AML-193 (cell line): ENCODE measurements at regions not wholly inside any gene's neighbourhood (a gene's known extent, or its start where the extent isn't known, plus 50 kb on each side); places are given as distances from the start of the nearest gene placed in this dataset.
"Not testable (repeated sequence)": the region's sequence is repeated elsewhere in the genome, so short reads cannot be mapped to it uniquely, and the experiment has no call there.

Source experiments
- DNase-seq, 2 experiments: peaks; one replicate each; lab custom pipeline; 2025; lab: John Stamatoyannopoulos, UW

DNA sequence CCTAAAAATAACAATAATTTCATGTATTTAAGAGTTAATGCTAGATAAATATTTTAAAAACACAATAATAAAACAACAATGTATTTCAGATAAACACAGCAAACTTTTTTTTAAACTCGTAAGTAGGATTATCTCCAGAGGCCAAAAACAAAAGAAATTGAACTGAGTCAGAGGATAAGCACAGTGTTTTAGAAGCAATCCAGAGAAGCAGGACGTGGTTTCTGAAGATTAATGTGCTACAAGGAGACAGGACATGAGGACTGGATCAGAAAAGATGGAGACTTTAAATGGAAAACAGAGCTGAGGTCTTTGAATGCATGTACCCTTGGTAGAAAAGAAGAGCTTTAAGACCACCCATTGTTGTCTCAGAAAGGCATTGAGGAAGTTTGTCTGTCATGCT, 491.2 kb upstream of the TLE4 start:
- DNase-seq = no peak

DNA sequence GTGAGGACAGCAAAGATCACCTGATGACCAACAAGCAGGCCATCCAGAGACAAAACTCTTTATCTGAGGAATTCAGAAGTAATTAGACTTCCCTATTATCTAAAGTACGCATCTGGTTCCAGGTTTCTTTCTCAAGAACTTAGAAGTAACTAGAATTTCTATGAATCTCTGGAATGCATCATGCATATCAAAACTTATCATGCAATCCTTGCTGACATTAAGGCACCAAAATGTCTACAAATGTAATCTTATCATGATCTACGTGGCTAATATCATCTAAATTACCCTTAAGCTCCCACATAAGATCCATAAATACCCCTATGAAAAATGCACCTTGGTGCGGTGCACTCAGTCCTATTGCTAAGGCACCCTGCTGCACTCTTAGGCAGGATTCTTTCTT, 488.1 kb upstream of the TLE4 start:
- DNase-seq = no peak

DNA sequence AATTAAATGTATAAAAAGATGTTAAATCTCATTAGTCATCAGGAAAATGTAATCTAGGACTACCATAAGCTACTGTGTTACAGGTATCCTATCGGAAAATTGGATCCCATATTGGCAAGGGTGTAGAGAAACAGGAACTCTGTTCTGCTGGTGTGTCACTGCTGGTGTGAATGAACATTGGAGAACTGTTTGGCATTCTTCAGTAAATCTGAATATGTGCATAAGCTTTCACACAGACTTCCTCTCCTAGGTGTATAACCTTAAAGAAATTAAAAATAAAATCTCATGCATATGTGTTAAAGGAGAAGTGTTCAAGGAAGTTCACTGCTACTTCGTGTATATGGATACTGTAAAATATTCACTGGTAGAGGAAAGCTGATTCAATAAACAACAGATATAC, 484.6 kb upstream of the TLE4 start:
- no peak for DNase-seq

DNA sequence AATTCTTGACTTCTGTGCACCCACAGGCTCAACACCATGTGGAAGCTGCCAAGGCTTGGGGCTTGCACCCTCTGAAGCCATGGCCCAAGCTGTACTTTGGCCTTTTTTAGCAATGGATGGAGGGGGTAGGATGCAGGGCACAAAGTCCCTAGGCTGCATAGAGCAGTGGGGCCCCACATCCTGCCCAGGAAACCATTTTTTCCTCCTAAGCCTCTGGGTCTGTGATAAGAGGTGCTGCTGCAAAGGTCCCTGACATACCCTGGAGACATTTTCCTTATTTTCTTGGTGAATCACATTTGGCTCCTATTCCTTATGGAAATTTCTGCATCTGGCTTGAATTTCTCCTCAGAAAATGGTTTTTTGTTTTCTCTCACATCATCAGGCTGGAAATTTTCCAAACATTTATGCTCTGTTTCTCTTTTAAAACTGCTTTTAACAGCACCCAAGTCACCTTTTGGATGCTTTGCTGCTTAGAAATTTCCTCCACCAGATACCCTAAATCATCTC, 482.7 kb upstream of the TLE4 start:
- DNase-seq = no peak

DNA sequence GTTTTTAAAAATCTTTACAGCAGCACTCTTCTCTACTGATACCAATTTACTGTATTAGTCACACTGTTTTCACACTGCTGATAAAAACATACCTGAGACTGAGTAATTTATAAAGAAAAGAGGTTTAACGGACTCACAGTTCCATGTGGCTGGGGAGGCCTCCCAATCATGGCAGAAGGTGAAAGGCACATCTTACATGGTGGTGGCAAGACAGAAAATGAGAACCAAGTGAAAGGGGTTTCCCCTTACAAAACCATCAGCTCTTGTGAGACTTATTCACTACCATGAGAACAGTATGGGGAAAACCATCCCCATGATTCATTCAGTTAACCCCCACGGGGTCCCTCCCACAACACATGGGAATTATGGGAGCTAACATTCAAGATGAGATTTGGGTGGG, 481.9 kb upstream of the TLE4 start:
- not testable (repeated sequence) for DNase-seq

DNA sequence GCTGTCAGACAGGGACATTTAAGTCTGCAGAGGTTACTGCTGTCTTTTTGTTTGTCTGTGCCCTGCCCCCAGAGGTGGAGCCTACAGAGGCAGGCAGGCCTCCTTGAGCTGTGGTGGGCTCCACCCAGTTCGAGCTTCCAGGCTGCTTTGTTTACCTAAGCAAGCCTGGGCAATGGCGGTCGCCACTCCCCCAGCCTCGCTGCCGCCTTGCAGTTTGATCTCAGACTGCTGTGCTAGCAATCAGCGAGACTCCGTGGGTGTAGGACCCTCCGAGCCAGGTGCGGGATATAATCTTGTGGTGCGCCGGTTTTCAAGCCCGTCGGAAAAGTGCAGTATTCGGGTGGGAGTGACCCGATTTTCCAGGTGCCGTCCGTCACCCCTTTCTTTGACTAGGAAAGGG, 468.5 kb upstream of the TLE4 start:
- not testable (repeated sequence) for DNase-seq

DNA sequence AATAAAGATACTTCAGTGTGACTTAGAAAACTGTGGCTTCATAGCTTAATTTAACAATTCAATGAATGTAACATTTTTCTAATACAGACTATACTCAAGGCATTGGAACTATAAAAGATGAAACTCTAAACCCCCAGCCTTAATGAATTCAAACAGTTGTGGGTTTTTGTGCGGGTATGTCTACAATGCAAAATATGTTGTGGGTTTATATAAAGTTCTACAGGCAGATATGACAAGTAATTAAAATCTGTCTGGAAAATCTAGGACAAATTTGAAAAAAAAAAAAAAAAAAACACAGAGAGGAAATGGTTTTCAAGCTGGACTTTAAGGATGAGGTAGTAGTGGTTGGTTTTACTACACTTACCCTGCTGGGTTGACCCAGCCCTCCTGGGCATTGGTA, 467.5 kb upstream of the TLE4 start:
- DNase-seq = no peak

DNA sequence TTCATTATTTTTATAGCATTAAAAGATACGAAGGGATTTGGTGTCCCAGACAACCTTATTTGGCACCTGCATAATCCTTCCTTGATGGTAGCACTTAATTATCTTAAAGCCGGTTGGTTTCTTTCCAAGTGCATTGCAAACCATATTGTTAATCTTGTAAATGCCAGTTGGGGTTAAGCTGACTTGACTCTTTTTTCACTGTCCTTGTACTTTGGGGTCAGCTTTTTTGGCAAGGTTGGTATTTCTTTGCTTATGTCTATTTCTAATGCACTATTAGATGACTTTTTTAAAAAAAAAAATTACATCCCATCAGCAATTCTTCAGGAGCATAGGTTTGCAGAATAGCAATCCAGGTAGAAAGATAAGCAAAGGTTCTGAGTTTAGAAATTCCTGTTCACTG, 466.8 kb upstream of the TLE4 start:
- DNase-seq = no peak

DNA sequence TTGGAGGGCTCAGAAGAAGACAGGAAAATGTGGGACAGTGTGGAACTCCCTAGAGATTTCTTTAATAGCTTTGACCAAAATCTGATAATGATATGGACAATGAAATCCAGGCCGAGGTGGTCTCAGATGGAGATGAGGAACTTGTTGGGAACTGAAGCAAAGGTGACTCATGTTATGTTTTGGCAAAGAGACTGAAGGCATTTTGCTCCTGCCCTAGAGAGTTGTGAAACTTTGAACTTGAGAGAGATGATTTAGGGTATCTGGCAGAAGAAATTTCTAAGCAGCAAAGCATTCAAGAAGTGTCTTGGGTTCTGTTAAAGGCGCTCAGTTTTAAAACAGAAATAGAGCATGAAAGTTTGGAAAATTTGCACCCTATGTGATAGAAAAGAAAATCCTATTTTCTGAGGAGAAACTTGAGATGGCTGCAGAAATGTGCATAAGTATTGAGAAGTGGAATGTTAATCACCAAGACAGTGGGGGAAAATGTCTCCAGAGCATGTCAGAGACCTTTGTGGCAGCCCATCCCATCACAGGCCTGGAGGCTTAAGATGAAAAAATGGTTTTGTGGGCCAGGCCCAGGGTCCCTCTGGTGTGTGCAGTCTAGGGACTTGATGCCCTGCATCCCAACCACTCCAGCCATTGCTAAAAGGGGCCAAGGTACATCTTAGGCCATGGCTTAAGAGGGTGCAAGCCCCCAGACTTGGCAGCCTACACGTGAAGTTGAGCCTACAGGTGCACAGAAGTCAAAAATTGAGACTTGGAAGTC, 463.7 kb upstream of the TLE4 start:
- no peak for DNase-seq

DNA sequence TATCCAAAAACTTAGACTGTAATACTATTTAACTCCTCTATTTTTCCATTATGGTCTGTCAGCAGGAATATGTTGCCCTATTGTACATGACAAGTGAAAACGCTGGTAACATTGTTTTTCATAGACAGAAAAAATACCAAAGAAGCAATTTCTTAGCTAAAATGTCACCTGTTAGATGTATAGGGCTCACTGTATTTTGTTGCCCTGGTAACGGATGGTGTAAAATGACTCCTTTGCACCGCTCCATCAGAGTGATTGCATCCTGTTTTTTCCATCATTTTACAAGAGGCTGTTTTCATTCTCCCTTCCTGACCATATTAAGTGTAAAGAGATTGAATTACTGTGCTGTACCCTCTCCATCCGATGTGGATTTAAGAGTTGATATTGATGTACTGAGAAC, 460.1 kb upstream of the TLE4 start:
- no peak for DNase-seq

DNA sequence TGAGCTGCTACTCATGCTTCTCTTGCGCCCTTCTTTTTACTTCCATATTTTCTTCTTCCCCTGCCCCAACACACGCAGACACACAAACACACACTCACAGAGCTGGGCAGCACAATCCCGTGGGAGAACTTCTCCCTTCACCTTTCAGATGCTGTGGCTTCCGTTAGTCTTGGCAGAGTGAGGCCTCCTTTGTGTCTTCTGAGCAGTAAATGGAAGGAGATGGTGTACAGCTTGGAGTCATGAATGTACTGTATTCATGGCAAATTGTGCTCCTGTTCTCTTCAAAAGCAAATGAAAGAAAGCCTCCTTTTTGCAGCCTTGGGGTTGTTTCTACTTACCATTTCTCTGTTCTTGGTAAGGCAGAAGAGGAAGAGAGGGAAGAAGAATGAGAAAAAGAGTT, 456.6 kb upstream of the TLE4 start:
- no peak for DNase-seq

DNA sequence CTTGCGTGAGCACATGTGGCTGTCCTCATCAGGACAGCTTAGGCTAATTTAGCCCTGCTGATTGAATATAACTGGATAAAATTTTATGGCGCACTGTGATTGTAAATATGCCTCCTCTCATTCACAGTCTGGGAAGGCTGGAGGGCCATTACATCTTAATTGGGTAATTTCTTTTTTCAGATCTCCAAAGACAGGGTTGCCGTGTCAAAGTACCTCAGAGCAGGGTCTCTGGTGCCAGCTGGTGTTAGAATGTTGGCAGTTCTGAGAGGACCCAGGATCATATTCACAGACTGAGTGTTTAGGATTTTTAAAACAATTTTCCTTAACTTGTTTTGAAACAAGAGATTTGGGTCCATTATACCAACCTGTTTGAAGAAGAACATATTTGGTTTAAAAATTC, 455.7 kb upstream of the TLE4 start:
- DNase-seq = no peak

DNA sequence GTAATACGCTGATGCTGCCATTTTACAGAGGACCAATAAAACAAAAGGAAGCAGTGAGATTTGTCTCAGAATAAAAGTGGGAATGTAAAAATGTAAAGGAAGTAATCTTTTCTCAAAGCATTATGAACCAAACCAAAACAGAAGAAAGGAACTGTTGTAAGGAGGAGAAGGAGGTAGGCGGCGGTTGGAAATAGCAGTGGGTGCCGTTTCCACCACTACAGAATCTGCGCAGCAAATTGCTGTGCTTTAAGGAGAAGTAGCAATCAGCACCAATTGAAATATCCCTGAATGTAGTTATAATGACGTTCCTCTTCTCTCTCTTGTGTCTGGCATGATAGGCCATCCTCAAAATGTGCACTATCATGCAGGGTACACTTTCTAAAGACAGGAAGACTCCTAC, 455.1 kb upstream of the TLE4 start:
- DNase-seq = no peak

DNA sequence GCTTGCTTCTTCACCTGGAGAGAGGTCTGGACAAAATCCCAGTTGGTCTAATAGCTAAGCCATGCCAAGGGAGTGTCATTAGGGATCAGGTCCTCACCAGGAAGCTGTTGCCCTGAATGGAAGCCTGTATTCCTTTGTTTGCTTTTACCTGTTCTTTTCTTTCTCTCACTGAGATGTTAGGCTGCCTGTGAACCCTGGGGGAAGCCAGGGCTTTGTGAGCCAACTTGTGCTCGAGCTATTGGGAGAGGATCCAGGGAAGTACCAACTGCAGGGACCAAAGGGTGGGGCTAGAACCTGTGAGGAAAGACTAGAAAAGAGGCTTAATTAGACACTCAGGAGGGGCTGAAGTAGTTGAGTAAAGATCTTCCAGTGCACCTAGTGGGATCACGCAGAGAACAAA, 451.2 kb upstream of the TLE4 start:
- no peak for DNase-seq

DNA sequence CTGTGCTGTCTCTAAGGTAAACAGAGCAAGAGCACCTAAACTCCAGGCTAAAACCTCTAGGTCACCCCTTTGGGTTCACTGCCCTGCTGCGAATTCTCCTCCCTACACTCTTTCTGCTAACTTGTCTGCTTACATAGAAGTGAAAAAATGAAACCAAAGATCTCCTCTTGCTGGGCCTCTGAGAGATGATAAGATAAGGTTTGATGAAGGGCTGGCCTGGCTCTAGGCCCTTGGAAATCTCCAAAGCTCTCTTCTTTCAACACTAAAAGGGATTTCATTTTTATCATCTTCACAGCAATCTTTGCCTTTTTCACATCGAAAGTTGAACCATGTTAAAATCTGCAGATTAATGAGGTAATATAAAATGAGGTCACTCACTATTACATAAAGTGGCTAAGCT, 450.8 kb upstream of the TLE4 start:
- DNase-seq = no peak

DNA sequence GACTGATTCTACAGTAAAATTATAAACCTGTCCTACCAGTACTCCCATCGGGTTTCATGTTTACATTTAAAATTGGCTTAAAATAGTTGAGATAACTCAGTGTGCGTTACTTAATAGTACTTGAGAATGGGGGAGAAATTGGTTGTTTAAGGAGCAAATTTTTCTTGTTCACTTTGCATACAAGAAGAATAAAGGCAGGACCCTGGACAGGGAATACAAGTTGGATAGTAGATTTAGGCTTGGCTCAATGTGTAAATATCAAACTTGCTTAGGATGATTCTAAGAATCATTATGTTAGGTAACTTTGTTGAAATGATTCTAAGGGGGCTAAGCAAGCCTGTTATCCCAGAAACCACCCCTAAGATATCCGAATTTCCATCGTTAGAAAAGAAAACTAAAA, 448.4 kb upstream of the TLE4 start:
- DNase-seq = no peak

DNA sequence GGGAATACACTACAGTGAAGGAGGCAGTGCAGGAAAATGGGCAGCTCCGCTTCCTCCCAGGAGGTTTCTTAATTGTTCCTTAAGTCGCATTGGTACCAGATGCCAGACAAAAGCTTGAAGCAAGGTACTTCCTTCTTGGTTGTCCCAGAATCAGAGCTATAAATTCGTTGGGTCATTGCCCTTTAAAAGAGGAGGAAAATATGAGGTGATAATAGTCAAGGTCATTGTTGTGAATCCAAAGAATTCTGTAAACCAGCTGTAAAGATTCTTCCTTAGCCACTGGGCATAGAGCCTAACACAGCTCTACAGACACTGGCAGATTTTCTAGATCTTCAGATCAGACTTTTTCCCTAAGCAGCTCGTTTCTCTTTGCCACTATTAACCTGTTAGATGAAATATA, 444.1 kb upstream of the TLE4 start:
- no peak for DNase-seq

DNA sequence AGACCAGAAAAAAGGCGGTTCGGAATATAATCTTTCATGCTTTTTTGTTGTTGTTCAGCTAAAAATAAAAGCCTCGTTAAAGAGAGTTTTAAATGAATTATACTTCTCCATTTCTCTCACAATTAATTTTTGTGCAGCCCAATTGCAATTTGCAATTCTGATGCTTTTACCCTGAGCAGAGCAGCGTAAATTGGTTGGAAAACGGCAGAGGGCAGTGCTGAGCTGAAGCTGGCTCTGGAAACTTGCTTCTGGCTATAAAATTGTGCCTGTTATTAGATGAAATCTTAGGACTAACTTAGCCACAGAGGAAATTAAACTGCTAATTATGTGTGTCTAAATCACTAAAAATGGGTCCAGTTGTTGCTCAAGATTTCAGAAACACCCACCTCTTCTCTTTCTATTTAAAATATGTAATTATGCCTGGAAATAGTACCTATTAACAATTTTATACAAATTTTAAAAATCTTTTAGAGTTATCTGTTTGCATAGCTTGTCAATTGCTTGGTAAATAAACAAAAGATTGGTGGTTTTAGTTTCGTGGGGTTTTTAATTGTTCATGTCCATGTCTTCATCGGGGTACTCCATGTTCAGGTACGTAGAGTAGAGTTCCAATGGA, 441.8 kb upstream of the TLE4 start:
- peak; percentile 2 to 39 for DNase-seq

DNA sequence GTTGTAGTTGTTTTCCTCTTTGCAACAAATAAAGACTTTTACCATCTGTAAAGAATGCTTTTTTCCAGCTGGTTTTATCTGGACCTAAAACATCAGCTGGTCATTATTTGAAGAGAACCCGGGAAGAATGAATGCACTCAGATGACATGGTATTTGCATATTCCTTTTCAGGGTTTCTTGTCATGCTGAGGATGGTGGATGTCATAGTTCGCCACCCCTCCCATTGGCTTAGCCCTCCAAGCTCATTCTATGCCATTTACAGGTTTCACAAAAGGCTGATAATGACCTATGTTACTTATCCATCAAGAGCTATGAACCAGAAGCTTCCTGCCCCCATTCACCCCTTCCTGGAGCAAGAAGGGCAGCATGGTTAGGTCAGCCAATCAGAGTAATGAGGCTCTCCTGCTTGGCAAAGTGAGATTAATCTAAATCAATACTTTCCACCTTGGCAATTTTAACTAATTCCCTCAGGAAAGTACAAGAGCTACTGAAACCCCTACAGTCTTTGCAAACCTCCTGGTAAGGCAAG, 440.5 kb upstream of the TLE4 start:
- no peak for DNase-seq

DNA sequence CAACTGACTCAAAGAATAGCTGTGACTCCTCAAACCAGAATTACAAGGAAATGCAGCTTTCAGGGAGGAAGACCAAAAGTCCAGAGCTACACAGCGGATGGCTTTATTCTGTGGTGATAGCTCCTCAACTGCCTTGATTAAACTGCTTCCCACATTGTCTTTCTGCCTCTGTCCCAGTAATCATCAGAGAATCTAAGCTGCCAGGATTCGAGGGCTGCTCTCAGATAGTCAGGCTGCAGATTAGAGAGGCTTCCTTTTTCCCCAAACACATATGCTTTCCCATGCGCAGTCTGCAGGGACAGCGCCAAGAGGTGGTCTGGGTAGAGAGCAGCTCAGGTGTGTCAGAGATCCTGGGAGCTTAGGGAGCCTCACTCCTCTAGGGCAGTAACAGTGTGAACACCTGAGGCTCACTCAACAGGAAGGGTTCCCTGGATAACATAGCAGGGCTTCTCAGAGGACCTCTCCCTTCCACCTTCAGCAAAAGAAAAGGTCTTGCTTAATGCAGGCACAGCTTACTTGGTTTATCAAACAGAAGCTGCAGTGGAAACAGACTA, 439.9 kb upstream of the TLE4 start:
- DNase-seq = no peak

DNA sequence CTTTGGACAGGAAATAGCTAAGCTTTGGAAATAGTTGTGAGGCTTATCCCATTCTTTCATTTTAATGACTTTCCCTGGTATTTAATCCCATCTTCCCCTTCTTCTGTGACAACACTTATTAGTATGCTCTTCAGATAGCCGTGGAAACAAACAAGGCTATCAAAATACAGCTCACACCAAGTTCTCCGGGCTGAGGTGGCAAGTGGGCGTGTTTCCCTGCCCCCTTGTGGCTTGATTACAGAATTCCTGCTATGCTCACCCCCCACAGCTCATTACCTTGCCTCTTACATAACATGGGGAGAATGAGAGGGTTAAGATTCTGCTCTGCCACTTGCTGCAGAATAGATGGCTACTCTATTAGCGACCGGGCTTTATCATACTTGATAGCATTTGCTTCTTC, 437.1 kb upstream of the TLE4 start:
- no peak for DNase-seq

DNA sequence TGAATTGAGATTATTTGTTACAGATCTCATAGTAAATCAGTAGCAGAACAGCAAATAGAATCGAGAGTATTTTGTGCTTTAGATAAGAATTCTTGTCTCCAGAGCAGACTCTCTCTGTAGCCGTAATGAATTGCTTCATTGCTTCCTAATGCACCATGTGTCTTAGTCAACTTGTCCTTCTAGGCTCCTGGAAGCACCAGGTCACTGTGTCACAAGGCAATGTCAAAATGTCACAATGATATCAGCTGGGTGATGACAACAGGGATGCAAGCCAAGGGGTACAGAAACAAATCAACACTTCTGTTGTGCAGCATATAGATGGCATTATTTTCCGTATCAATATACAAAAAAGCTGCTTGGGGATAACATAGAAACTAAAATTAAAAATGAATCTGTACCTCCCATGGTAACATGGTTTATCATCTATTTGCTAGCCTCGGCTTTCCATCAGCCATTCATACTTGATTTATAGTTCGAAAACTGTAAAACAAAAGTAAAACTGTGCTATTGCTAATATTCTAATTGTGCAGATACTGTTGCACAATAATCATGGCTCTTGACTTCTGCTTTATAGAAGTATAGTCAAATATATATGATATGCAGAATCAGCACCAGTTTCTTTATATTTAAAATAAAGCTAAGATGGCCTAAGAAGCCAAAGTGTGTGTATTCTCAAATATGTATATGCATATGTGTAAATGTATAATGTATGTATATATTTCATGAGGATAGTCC, 435.9 kb upstream of the TLE4 start:
- DNase-seq = no peak

DNA sequence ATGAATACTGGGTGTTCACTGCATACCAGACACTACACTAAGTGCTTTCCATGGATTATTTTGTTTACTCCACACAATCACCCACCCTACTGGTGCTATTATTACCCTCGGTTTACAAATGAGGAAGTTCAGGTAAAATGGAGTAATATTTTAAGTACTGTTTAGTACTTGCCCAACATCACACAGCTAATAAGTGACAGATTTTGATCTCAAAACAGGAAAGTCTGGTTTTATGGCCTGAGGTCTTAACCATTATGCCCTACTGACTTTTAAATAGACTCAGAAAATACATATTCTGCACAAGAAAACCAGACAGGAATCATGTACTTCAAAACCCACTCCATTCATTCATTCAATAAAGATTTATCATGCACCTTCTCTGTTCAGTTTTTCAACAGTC, 431.0 kb upstream of the TLE4 start:
- DNase-seq = no peak
